ENCODE measurements at regions not wholly inside any gene's neighbourhood (a gene's known extent, or its start where the extent isn't known, plus 50 kb on each side); places are given as distances from the start of the nearest gene placed in this dataset.

DNA sequence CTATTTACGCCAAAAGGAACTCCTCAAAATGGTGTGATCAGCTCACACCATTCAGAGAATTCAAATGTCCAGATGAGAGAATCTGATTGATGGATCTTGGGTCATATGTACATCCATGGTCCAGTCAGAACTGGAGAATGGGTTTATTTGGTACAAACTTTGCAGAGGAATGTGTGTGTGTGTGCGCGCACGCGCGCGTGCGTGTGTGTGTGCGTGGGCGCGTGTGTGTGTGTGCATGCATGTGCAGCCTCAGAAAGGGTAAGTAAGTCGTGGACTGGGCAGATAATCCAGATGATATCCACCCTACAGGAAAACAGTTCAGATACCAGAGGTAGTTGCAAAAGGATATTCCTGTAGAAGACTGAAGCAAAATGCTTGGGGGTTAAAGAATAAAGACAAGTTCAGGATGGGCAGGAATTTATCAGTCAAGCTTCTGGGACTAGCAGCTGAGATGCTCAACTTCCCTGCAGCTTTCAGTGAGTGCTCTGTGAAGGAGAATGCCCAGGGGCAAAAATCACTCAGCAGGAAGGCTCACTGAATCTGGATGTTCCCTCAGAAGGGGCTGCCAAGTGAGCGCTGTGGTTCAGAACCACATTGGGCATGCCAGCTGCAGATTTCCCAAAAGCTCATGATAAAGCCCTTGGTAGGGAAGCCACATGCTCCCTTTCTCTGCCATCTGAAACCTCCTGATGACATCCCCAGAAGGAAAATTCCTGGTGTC lies 440.5 kb upstream of the SGCD start:
- H3K4me3 ChIP-seq (ENCODE audit: low read depth, low read length), result no peak overlapping the region
- TF ChIP-seq, protein P1, sequence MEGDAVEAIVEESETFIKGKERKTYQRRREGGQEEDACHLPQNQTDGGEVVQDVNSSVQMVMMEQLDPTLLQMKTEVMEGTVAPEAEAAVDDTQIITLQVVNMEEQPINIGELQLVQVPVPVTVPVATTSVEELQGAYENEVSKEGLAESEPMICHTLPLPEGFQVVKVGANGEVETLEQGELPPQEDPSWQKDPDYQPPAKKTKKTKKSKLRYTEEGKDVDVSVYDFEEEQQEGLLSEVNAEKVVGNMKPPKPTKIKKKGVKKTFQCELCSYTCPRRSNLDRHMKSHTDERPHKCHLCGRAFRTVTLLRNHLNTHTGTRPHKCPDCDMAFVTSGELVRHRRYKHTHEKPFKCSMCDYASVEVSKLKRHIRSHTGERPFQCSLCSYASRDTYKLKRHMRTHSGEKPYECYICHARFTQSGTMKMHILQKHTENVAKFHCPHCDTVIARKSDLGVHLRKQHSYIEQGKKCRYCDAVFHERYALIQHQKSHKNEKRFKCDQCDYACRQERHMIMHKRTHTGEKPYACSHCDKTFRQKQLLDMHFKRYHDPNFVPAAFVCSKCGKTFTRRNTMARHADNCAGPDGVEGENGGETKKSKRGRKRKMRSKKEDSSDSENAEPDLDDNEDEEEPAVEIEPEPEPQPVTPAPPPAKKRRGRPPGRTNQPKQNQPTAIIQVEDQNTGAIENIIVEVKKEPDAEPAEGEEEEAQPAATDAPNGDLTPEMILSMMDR (IDR thresholded peaks at IDR 0.05; ENCODE audit: control insufficient read depth, extremely low read depth, insufficient read depth), result no peak
- DNase-seq (ENCODE audit: low read depth), result no peak

DNA sequence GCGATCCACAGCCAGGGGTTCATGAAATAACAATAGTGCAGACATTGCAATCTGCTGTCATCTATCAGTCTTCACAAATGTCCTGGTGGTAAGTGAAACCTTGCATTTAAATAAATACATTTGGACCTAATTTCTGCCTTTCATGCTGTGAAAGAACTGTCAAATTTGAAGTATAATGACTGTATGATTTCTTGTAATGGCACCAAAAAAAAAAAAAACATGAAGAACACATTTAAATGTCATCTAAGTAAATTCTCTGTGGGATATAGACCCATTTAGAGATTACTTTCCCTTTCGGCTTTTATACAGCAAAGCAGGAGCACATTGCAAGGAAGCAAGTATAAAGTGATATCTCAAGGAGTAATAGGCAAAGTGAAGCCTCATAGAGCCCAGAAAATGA lies 431.5 kb upstream of the SGCD start:
- DNase-seq (ENCODE audit: low read depth), result no peak

GRCh38 chr5:155897761-155898160 lies 429.2 kb upstream of the SGCD start:
- TF ChIP-seq, protein P1 (IDR thresholded peaks at IDR 0.05; ENCODE audit: control insufficient read depth, extremely low read depth, insufficient read depth), result no peak
- no peak for DNase-seq (ENCODE audit: low read depth)
- H3K4me3 ChIP-seq (ENCODE audit: low read depth, low read length), result no peak overlapping the region

More for the DNA sequence above, 431.5 kb upstream of the SGCD start:
- TF ChIP-seq, protein P1 (IDR thresholded peaks at IDR 0.05; ENCODE audit: control insufficient read depth, extremely low read depth, insufficient read depth), result no peak
- no peak overlapping the region for H3K4me3 ChIP-seq (ENCODE audit: low read depth, low read length)

DNA sequence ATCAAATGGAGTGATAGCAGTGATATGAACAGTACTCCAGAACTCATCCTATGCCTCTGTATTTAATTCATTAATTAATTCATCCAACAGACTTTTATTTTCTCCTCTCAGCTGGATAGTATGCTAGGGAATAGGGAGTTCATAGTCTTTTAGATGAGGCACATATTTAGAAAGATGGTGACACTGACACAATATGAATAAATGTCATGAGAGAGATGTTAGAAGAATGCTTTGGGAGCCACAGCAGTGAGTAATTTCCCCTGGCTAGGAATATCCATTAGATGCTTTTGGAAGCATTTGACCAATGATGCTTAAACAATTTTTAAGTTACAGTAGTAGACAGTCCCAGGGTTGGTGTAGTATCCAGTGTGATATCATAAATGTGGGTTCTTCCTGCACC lies 428.7 kb upstream of the SGCD start:
- DNase-seq (ENCODE audit: low read depth), result no peak
- no peak overlapping the region for H3K4me3 ChIP-seq (ENCODE audit: low read depth, low read length)
- TF ChIP-seq, protein P1 (IDR thresholded peaks at IDR 0.05; ENCODE audit: control insufficient read depth, extremely low read depth, insufficient read depth), result no peak

- H3K4me3 ChIP-seq (ENCODE audit: low read depth, low read length), result no peak overlapping the region
- DNase-seq (ENCODE audit: low read depth), result no peak
- TF ChIP-seq, protein P1 (IDR thresholded peaks at IDR 0.05; ENCODE audit: control insufficient read depth, extremely low read depth, insufficient read depth), result no peak
These were observed 423.2 kb upstream of the SGCD start for GRCh38 chr5:155903791-155904190.

- H3K4me3 ChIP-seq (ENCODE audit: low read depth, low read length), result no peak overlapping the region
- DNase-seq (ENCODE audit: low read depth), result no peak
- TF ChIP-seq, protein P1 (IDR thresholded peaks at IDR 0.05; ENCODE audit: control insufficient read depth, extremely low read depth, insufficient read depth), result no peak
These were observed 421.6 kb upstream of the SGCD start for GRCh38 chr5:155905364-155905763.

- TF ChIP-seq, protein P1 (IDR thresholded peaks at IDR 0.05; ENCODE audit: control insufficient read depth, extremely low read depth, insufficient read depth), result 0 out of 2 replicates have a peak, but pooled peaks have one; percentile 22
- no peak for DNase-seq (ENCODE audit: low read depth)
- H3K4me3 ChIP-seq (ENCODE audit: low read depth, low read length), result no peak overlapping the region
These were observed 420.9 kb upstream of the SGCD start for GRCh38 chr5:155906046-155906445.

All from LNCaP clone FGC (cell line).